ENCODE measurements at regions not wholly inside any gene's neighbourhood (a gene's known extent, or its start where the extent isn't known, plus 50 kb on each side); places are given as distances from the start of the nearest gene placed in this dataset.
"Not testable (repeated sequence)": the region's sequence is repeated elsewhere in the genome, so short reads cannot be mapped to it uniquely, and the experiment has no call there.

- H3K9me3 ChIP-seq (ENCODE audit: low read length) = no peaks in the 10 kb centered on the region
- H2AFZ ChIP-seq (ENCODE audit: low read depth, low read length) = no peak overlapping the region
- no peak overlapping the region for H3K4me3 ChIP-seq (ENCODE audit: low read length)
- H3K4me2 ChIP-seq (ENCODE audit: low read length) = no peak overlapping the region
- H3K79me2 ChIP-seq (replicated peaks; ENCODE audit: insufficient read depth, low read length) = no peaks in the 10 kb centered on the region
- TF ChIP-seq EZH2 (IDR thresholded peaks at IDR 0.05; ENCODE audit: borderline replicate concordance, insufficient read depth, low read length, poor library complexity, severe bottlenecking) (no peak), TAF1 (IDR thresholded peaks at IDR 0.05; ENCODE audit: low read depth) (no peak), RAD21 (conservative IDR thresholded peaks at IDR 0.05) (no peak)
- H3F3A ChIP-seq (ENCODE audit: insufficient read depth, low read length, poor library complexity, severe bottlenecking) = no peaks in the 10 kb centered on the region
- no peaks in the 10 kb centered on the region for H3K27me3 ChIP-seq (ENCODE audit: insufficient read depth, low read depth, low read length)
- H3K9ac ChIP-seq (ENCODE audit: low read length) = no peak overlapping the region
- no peaks in the 10 kb centered on the region for H4K20me1 ChIP-seq (ENCODE audit: insufficient read depth)
- no peak overlapping the region for H3K27ac ChIP-seq (ENCODE audit: low read length)
- no peaks in the 10 kb centered on the region for H3K9me2 ChIP-seq (ENCODE audit: insufficient read depth, low read length)
- no peaks in the 10 kb centered on the region for H3K36me3 ChIP-seq (ENCODE audit: insufficient read depth, low read length)
Observed at GRCh38 chrX:112931900-112932299, 91.3 kb upstream of the AMOT start.

- H2AFZ ChIP-seq (ENCODE audit: low read depth, low read length) = no peak overlapping the region
- no peak overlapping the region for H3K9ac ChIP-seq (ENCODE audit: low read length)
- H3K79me2 ChIP-seq (replicated peaks; ENCODE audit: insufficient read depth, low read length) = no peaks in the 10 kb centered on the region
- H3K36me3 ChIP-seq (ENCODE audit: insufficient read depth, low read length) = no peaks in the 10 kb centered on the region
- H4K20me1 ChIP-seq (ENCODE audit: insufficient read depth) = no peaks in the 10 kb centered on the region
- H3K4me3 ChIP-seq (ENCODE audit: low read length) = no peak overlapping the region
- H3K27me3 ChIP-seq (ENCODE audit: insufficient read depth, low read depth, low read length) = no peaks in the 10 kb centered on the region
- TF ChIP-seq SMC3 (conservative IDR thresholded peaks at IDR 0.05; ENCODE audit: poor library complexity) (no peak), REST (IDR thresholded peaks at IDR 0.05; ENCODE audit: borderline replicate concordance) (no peak), RAD21 (conservative IDR thresholded peaks at IDR 0.05) (no peak), MXI1 (conservative IDR thresholded peaks at IDR 0.05; ENCODE audit: poor library complexity, severe bottlenecking) (no peak)
- H3K27ac ChIP-seq (ENCODE audit: low read length) = no peak overlapping the region
- H3K4me2 ChIP-seq (ENCODE audit: low read length) = no peak overlapping the region
- H3F3A ChIP-seq (ENCODE audit: insufficient read depth, low read length, poor library complexity, severe bottlenecking) = no peaks in the 10 kb centered on the region
- no peaks in the 10 kb centered on the region for H3K9me3 ChIP-seq (ENCODE audit: low read length)
- no peaks in the 10 kb centered on the region for H3K9me2 ChIP-seq (ENCODE audit: insufficient read depth, low read length)
Observed at GRCh38 chrX:112931478-112931877, 90.8 kb upstream of the AMOT start.

GRCh38 chrX:112923381-112923780 lies 82.8 kb upstream of the AMOT start:
- not testable (repeated sequence) for H3K4me2 ChIP-seq (ENCODE audit: low read length); H2AFZ ChIP-seq (ENCODE audit: low read depth, low read length); H4K20me1 ChIP-seq (ENCODE audit: insufficient read depth); H3K9me3 ChIP-seq (ENCODE audit: low read length); H3K27me3 ChIP-seq (ENCODE audit: insufficient read depth, low read depth, low read length); H3K36me3 ChIP-seq (ENCODE audit: insufficient read depth, low read length); H3F3A ChIP-seq (ENCODE audit: insufficient read depth, low read length, poor library complexity, severe bottlenecking); H3K79me2 ChIP-seq (replicated peaks; ENCODE audit: insufficient read depth, low read length); H3K9ac ChIP-seq (ENCODE audit: low read length); H3K4me3 ChIP-seq (ENCODE audit: low read length); H3K9me2 ChIP-seq (ENCODE audit: insufficient read depth, low read length); H3K27ac ChIP-seq (ENCODE audit: low read length)

GRCh38 chrX:112913807-112914206 lies 73.2 kb upstream of the AMOT start:
- Histone ChIP-seq H3K9ac (ENCODE audit: low read length) (no peak overlapping the region), H3K27me3 (ENCODE audit: insufficient read depth, low read depth, low read length) (no peaks in the 10 kb centered on the region), H3K9me3 (ENCODE audit: low read length) (no peaks in the 10 kb centered on the region), H3K9me2 (ENCODE audit: insufficient read depth, low read length) (no peaks in the 10 kb centered on the region), H2AFZ (ENCODE audit: low read depth, low read length) (no peak overlapping the region), H3K4me3 (ENCODE audit: low read length) (no peak overlapping the region), H3K36me3 (ENCODE audit: insufficient read depth, low read length) (no peaks in the 10 kb centered on the region), H3K4me2 (ENCODE audit: low read length) (no peak overlapping the region), H3K27ac (ENCODE audit: low read length) (no peak overlapping the region), H3F3A (ENCODE audit: insufficient read depth, low read length, poor library complexity, severe bottlenecking) (no peaks in the 10 kb centered on the region), H3K79me2 (replicated peaks; ENCODE audit: insufficient read depth, low read length) (no peaks in the 10 kb centered on the region), H4K20me1 (ENCODE audit: insufficient read depth) (no peaks in the 10 kb centered on the region)
- no peak for TF ChIP-seq SMC3 (conservative IDR thresholded peaks at IDR 0.05; ENCODE audit: poor library complexity)
- no peak for TF ChIP-seq EZH2 (IDR thresholded peaks at IDR 0.05; ENCODE audit: borderline replicate concordance, insufficient read depth, low read length, poor library complexity, severe bottlenecking)
- TF ChIP-seq EP300 (conservative IDR thresholded peaks at IDR 0.05; ENCODE audit: poor library complexity, severe bottlenecking) = no peak
- TF ChIP-seq POLR2AphosphoS5 (IDR thresholded peaks at IDR 0.05) = no peak
- no peak for TF ChIP-seq REST (IDR thresholded peaks at IDR 0.05; ENCODE audit: borderline replicate concordance)
- no peak for TF ChIP-seq MXI1 (conservative IDR thresholded peaks at IDR 0.05; ENCODE audit: poor library complexity, severe bottlenecking)
- no peak for TF ChIP-seq TAF1 (IDR thresholded peaks at IDR 0.05; ENCODE audit: low read depth)
- TF ChIP-seq CTCF (IDR thresholded peaks at IDR 0.05; ENCODE audit: poor library complexity, severe bottlenecking) = no peak
- no peak for TF ChIP-seq RAD21 (conservative IDR thresholded peaks at IDR 0.05)
